ENCODE measurements at regions not wholly inside any gene's neighbourhood (a gene's known extent, or its start where the extent isn't known, plus 50 kb on each side); places are given as distances from the start of the nearest gene placed in this dataset.
"Not testable (repeated sequence)": the region's sequence is repeated elsewhere in the genome, so short reads cannot be mapped to it uniquely, and the experiment has no call there.

GRCh38 chr5:92070786-92071185 lies 687.7 kb upstream of the ARRDC3 start:
- no peak for DNase-seq

- DNase-seq, result no peak
Measured at GRCh38 chr5:92064993-92065392, 681.9 kb upstream of the ARRDC3 start.

- DNase-seq, result no peak
Measured at GRCh38 chr5:92051741-92052140, 668.6 kb upstream of the ARRDC3 start.

- no peak for DNase-seq
Measured at GRCh38 chr5:92050970-92051369, 667.9 kb upstream of the ARRDC3 start.

GRCh38 chr5:92041911-92042660 lies 659.0 kb upstream of the ARRDC3 start:
- no peak for DNase-seq

- no peak for DNase-seq
Measured at GRCh38 chr5:92041206-92041605, 658.1 kb upstream of the ARRDC3 start.

- not testable (repeated sequence) for DNase-seq
Measured at GRCh38 chr5:92029792-92030191, 646.7 kb upstream of the ARRDC3 start.

GRCh38 chr5:92023555-92023954 lies 640.4 kb upstream of the ARRDC3 start:
- DNase-seq, result no peak

GRCh38 chr5:92023141-92023471 lies 640.0 kb upstream of the ARRDC3 start:
- DNase-seq, result no peak

GRCh38 chr5:92022415-92023140 lies 639.5 kb upstream of the ARRDC3 start:
- no peak for DNase-seq

GRCh38 chr5:92019376-92019990 lies 636.4 kb upstream of the ARRDC3 start:
- no peak for DNase-seq

- no peak for DNase-seq
Measured at GRCh38 chr5:92017776-92018175, 634.7 kb upstream of the ARRDC3 start.

- DNase-seq, result not testable (repeated sequence)
Measured at GRCh38 chr5:92011845-92012244, 628.7 kb upstream of the ARRDC3 start.

- no peak for DNase-seq
Measured at GRCh38 chr5:92003806-92004205, 620.7 kb upstream of the ARRDC3 start.

- no peak for DNase-seq
Measured at GRCh38 chr5:92002721-92003274, 619.7 kb upstream of the ARRDC3 start.

GRCh38 chr5:91998774-91999173 lies 615.7 kb upstream of the ARRDC3 start:
- DNase-seq, result no peak

- no peak for DNase-seq
Measured at GRCh38 chr5:91983869-91984268, 600.8 kb upstream of the ARRDC3 start.

GRCh38 chr5:91978221-91978882 lies 595.2 kb upstream of the ARRDC3 start:
- DNase-seq, result no peak

GRCh38 chr5:91977579-91977978 lies 594.5 kb upstream of the ARRDC3 start:
- DNase-seq, result no peak

GRCh38 chr5:91976451-91976850 lies 593.3 kb upstream of the ARRDC3 start:
- DNase-seq, result no peak

GRCh38 chr5:91963166-91963565 lies 580.0 kb upstream of the ARRDC3 start:
- DNase-seq, result no peak

- DNase-seq, result no peak
Measured at GRCh38 chr5:91957666-91958065, 574.5 kb upstream of the ARRDC3 start.

GRCh38 chr5:91956738-91957137 lies 573.6 kb upstream of the ARRDC3 start:
- no peak for DNase-seq
